Neural cell (in vitro differentiated cells): ENCODE measurements at regions not wholly inside any gene's neighbourhood (a gene's known extent, or its start where the extent isn't known, plus 50 kb on each side); places are given as distances from the start of the nearest gene placed in this dataset.

ENCODE experiments used
- H2AFZ ChIP-seq: fragments of 200-600, 300-800 bp; sonication (generic), shearing (Covaris generic); 2 replicates; pipeline ENCODE4 v1.6.0; 2014; ENCODE audit warnings: low read depth, mild to moderate bottlenecking, antibody characterized with exemption, low read length, moderate library complexity
- H3F3A ChIP-seq: fragments of 200-600 bp; shearing (Covaris generic); 2 replicates; pipeline ENCODE4 v1.6.1; 2016; ENCODE audit warnings: mild to moderate bottlenecking, moderate library complexity, mixed read lengths, antibody characterized with exemption, low read length; ENCODE audit not compliant: insufficient read depth, poor library complexity, severe bottlenecking
- H3K27ac ChIP-seq: fragments of 200-600, 300-800 bp; sonication (generic), shearing (Covaris generic); 2 replicates; pipeline ENCODE4 v1.5.1; 2014; ENCODE audit warnings: mild to moderate bottlenecking, low read length, moderate library complexity
- H3K27me3 ChIP-seq: fragments of 300-800, 200-600 bp; sonication (generic), shearing (Covaris generic); 2 replicates; pipeline ENCODE4 v1.6.0; 2014; ENCODE audit warnings: mild to moderate bottlenecking, low read depth, low read length, moderate library complexity; ENCODE audit not compliant: insufficient read depth
- H3K36me3 ChIP-seq: fragments of 300-800, 200-600 bp; sonication (generic), shearing (Covaris generic); 2 replicates; pipeline ENCODE4 v1.5.1; 2014; ENCODE audit warnings: mild to moderate bottlenecking, antibody characterized with exemption, low read length, moderate library complexity; ENCODE audit not compliant: insufficient read depth
- H3K4me2 ChIP-seq: fragments of 300-800, 200-600 bp; sonication (generic), shearing (Covaris generic); 2 replicates; pipeline ENCODE4 v1.6.0; 2014; ENCODE audit warnings: mild to moderate bottlenecking, low read length
- H3K4me3 ChIP-seq: fragments of 300-800, 200-600 bp; sonication (generic), shearing (Covaris generic); 2 replicates; pipeline ENCODE4 v1.5.1; 2014; ENCODE audit warnings: mild to moderate bottlenecking, low read length, moderate library complexity
- H3K79me2 ChIP-seq: fragments of 200-600 bp; shearing (Covaris generic); replicated peaks from 2 replicates; pipeline ENCODE4 v1.6.0; 2014; ENCODE audit warnings: mild to moderate bottlenecking, low read length, moderate library complexity; ENCODE audit not compliant: insufficient read depth
- H3K9ac ChIP-seq: fragments of 300-800, 200-600 bp; sonication (generic), shearing (Covaris generic); 2 replicates; pipeline ENCODE4 v1.6.1; 2016; ENCODE audit warnings: mild to moderate bottlenecking, low read length, mixed read lengths
- H3K9me2 ChIP-seq: fragments of 200-600 bp; shearing (Covaris generic); 2 replicates; pipeline ENCODE4 v1.6.1; 2016; ENCODE audit warnings: mild to moderate bottlenecking, low read length, mixed read lengths; ENCODE audit not compliant: insufficient read depth
- H3K9me3 ChIP-seq: fragments of 200-600, 300-800 bp; sonication (generic), shearing (Covaris generic); 2 replicates; pipeline ENCODE4 v1.6.1; 2016; ENCODE audit warnings: mild to moderate bottlenecking, mixed run types, low read length, moderate library complexity, mixed read lengths
- H4K20me1 ChIP-seq: fragments of 200-600 bp; shearing (Covaris generic); 2 replicates; pipeline ENCODE4 v1.6.1; 2016; ENCODE audit warnings: mild to moderate bottlenecking, mixed run types; ENCODE audit not compliant: insufficient read depth
- CTCF ChIP-seq: fragments of 450-650 bp; IDR thresholded peaks from 2 replicates; pipeline ENCODE4 v1.5.1; 2014; ENCODE audit warnings: antibody characterized with exemption, mild to moderate bottlenecking, moderate library complexity; ENCODE audit not compliant: poor library complexity, severe bottlenecking
- EP300 ChIP-seq: fragments of 450-650 bp; conservative IDR thresholded peaks from 2 replicates; pipeline ENCODE4 v1.6.1; 2014; ENCODE audit warnings: antibody characterized with exemption, mild to moderate bottlenecking, moderate library complexity; ENCODE audit not compliant: poor library complexity, severe bottlenecking
- MXI1 ChIP-seq: fragments of 450-650 bp; conservative IDR thresholded peaks from 2 replicates; pipeline ENCODE4 v1.6.1; 2014; ENCODE audit warnings: antibody characterized with exemption, mild to moderate bottlenecking; ENCODE audit not compliant: poor library complexity, severe bottlenecking
- POLR2AphosphoS5 ChIP-seq: IDR thresholded peaks from 2 replicates; pipeline ENCODE4 v1.6.1; 2012
- RAD21 ChIP-seq: fragments of 450-650 bp; conservative IDR thresholded peaks from 2 replicates; pipeline ENCODE4 v1.6.1; 2014; ENCODE audit warnings: antibody characterized with exemption, mild to moderate bottlenecking, moderate library complexity
- REST ChIP-seq: IDR thresholded peaks from 2 replicates; pipeline ENCODE4 v1.6.1; 2012; ENCODE audit warnings: borderline replicate concordance
- SMC3 ChIP-seq: fragments of 450-650 bp; conservative IDR thresholded peaks from 2 replicates; pipeline ENCODE4 v1.6.1; 2014; ENCODE audit warnings: antibody characterized with exemption, mild to moderate bottlenecking, moderate library complexity; ENCODE audit not compliant: poor library complexity
- TAF1 ChIP-seq: IDR thresholded peaks from 2 replicates; pipeline ENCODE4 v1.6.1; 2012; ENCODE audit warnings: low read depth

GRCh38 chr21:15252431-15252830 is 187.6 kb upstream of the NRIP1 start:
- Histone ChIP-seq H3K9me2 (no peaks in the 10 kb centered on the region), H2AFZ (no peak overlapping the region), H3K36me3 (no peaks in the 10 kb centered on the region), H3K9ac (no peak overlapping the region), H3K4me2 (no peak overlapping the region), H3K27me3 (no peaks in the 10 kb centered on the region), H3F3A (no peaks in the 10 kb centered on the region), H3K79me2 (no peaks in the 10 kb centered on the region), H4K20me1 (no peaks in the 10 kb centered on the region), H3K9me3 (no peaks in the 10 kb centered on the region), H3K27ac (no peak overlapping the region), H3K4me3 (no peak overlapping the region)
- TF ChIP-seq CTCF (no peak), TAF1 (no peak), RAD21 (no peak), REST (no peak)

- Histone ChIP-seq H3K9me3 (no peaks in the 10 kb centered on the region), H3K36me3 (no peaks in the 10 kb centered on the region), H3K9ac (no peak overlapping the region), H3K9me2 (no peaks in the 10 kb centered on the region), H3K27me3 (no peaks in the 10 kb centered on the region), H3F3A (no peaks in the 10 kb centered on the region), H3K4me3 (no peak overlapping the region), H4K20me1 (no peaks in the 10 kb centered on the region), H3K79me2 (no peaks in the 10 kb centered on the region), H3K4me2 (no peak overlapping the region), H2AFZ (no peak overlapping the region), H3K27ac (no peak overlapping the region)
- no peak for TF ChIP-seq POLR2AphosphoS5
These were observed 189.3 kb upstream of the NRIP1 start for GRCh38 chr21:15254111-15254510.

GRCh38 chr21:15255261-15255660 is 190.5 kb upstream of the NRIP1 start:
- Histone ChIP-seq H3K79me2 (no peaks in the 10 kb centered on the region), H2AFZ (no peak overlapping the region), H3K27ac (no peak overlapping the region), H3K4me3 (no peak overlapping the region), H3K9me3 (no peaks in the 10 kb centered on the region), H3K4me2 (no peak overlapping the region), H4K20me1 (no peaks in the 10 kb centered on the region), H3K27me3 (no peaks in the 10 kb centered on the region), H3F3A (no peaks in the 10 kb centered on the region), H3K9me2 (no peaks in the 10 kb centered on the region), H3K9ac (no peak overlapping the region), H3K36me3 (no peaks in the 10 kb centered on the region)
- TF ChIP-seq CTCF (no peak), MXI1 (no peak), SMC3 (no peak), RAD21 (no peak), TAF1 (no peak), EP300 (no peak)
